ENCODE measurements at regions not wholly inside any gene's neighbourhood (a gene's known extent, or its start where the extent isn't known, plus 50 kb on each side); places are given as distances from the start of the nearest gene placed in this dataset.

GRCh38 chr2:120971866-120972265, 236.2 kb downstream of the GLI2 start:
- H3K36me3 Mint-ChIP-seq (ENCODE audit: insufficient read depth) = no peaks in the 10 kb centered on the region
- H3K4me3 Mint-ChIP-seq = no peak overlapping the region
- no peaks in the 10 kb centered on the region for H3K27me3 Mint-ChIP-seq
- DNase-seq (ENCODE audit: low spot score in 2 of 2) (no peak), ATAC-seq (replicated peaks; ENCODE audit: extremely low read depth, poor library complexity, severe bottlenecking) (no peak)
- no peaks in the 10 kb centered on the region for H3K4me1 Mint-ChIP-seq
- H3K9me3 Mint-ChIP-seq = no peaks in the 10 kb centered on the region
- H3K27ac Mint-ChIP-seq (ENCODE audit: low read depth) = no peak overlapping the region

- no peaks in the 10 kb centered on the region for H3K4me1 Mint-ChIP-seq
- DNase-seq (ENCODE audit: low spot score in 2 of 2) (no peak), ATAC-seq (replicated peaks; ENCODE audit: extremely low read depth, poor library complexity, severe bottlenecking) (no peak)
- no peaks in the 10 kb centered on the region for H3K36me3 Mint-ChIP-seq (ENCODE audit: insufficient read depth)
- H3K27ac Mint-ChIP-seq (ENCODE audit: low read depth) = no peak overlapping the region
- no peaks in the 10 kb centered on the region for H3K9me3 Mint-ChIP-seq
- no peaks in the 10 kb centered on the region for H3K27me3 Mint-ChIP-seq
- no peak overlapping the region for H3K4me3 Mint-ChIP-seq
Measured at GRCh38 chr2:120972286-120972685, 236.6 kb downstream of the GLI2 start.

- Mint-ChIP-seq H3K27ac (ENCODE audit: low read depth) (no peak overlapping the region), H3K4me1 (no peaks in the 10 kb centered on the region), H3K27me3 (no peaks in the 10 kb centered on the region), H3K9me3 (no peaks in the 10 kb centered on the region), H3K4me3 (no peak overlapping the region), H3K36me3 (ENCODE audit: insufficient read depth) (no peaks in the 10 kb centered on the region)
- ATAC-seq (replicated peaks; ENCODE audit: extremely low read depth, poor library complexity, severe bottlenecking) (no peak), DNase-seq (ENCODE audit: low spot score in 2 of 2) (no peak)
Measured at GRCh38 chr2:120973196-120973595, 237.5 kb downstream of the GLI2 start.

- H3K27ac Mint-ChIP-seq (ENCODE audit: low read depth) = no peak overlapping the region
- no peaks in the 10 kb centered on the region for H3K9me3 Mint-ChIP-seq
- DNase-seq (ENCODE audit: low spot score in 2 of 2) (no peak), ATAC-seq (replicated peaks; ENCODE audit: extremely low read depth, poor library complexity, severe bottlenecking) (no peak)
- H3K27me3 Mint-ChIP-seq = no peaks in the 10 kb centered on the region
- H3K4me1 Mint-ChIP-seq = no peaks in the 10 kb centered on the region
- no peaks in the 10 kb centered on the region for H3K36me3 Mint-ChIP-seq (ENCODE audit: insufficient read depth)
- no peak overlapping the region for H3K4me3 Mint-ChIP-seq
Measured at GRCh38 chr2:120974950-120975349, 239.3 kb downstream of the GLI2 start.

- DNase-seq (ENCODE audit: low spot score in 2 of 2) (no peak), ATAC-seq (replicated peaks; ENCODE audit: extremely low read depth, poor library complexity, severe bottlenecking) (no peak)
- H3K9me3 Mint-ChIP-seq = no peaks in the 10 kb centered on the region
- H3K4me3 Mint-ChIP-seq = no peak overlapping the region
- no peaks in the 10 kb centered on the region for H3K4me1 Mint-ChIP-seq
- no peaks in the 10 kb centered on the region for H3K27me3 Mint-ChIP-seq
- H3K27ac Mint-ChIP-seq (ENCODE audit: low read depth) = no peak overlapping the region
- H3K36me3 Mint-ChIP-seq (ENCODE audit: insufficient read depth) = no peaks in the 10 kb centered on the region
Measured at GRCh38 chr2:120976501-120977307, 241.0 kb downstream of the GLI2 start.

GRCh38 chr2:120977582-120978358, 242.1 kb downstream of the GLI2 start:
- no peaks in the 10 kb centered on the region for H3K4me1 Mint-ChIP-seq
- no peak overlapping the region for H3K4me3 Mint-ChIP-seq
- DNase-seq (ENCODE audit: low spot score in 2 of 2) (no peak), ATAC-seq (replicated peaks; ENCODE audit: extremely low read depth, poor library complexity, severe bottlenecking) (no peak)
- no peak overlapping the region for H3K27ac Mint-ChIP-seq (ENCODE audit: low read depth)
- H3K36me3 Mint-ChIP-seq (ENCODE audit: insufficient read depth) = no peaks in the 10 kb centered on the region
- H3K9me3 Mint-ChIP-seq = no peaks in the 10 kb centered on the region
- no peaks in the 10 kb centered on the region for H3K27me3 Mint-ChIP-seq

- H3K27me3 Mint-ChIP-seq = no peaks in the 10 kb centered on the region
- ATAC-seq (replicated peaks; ENCODE audit: extremely low read depth, poor library complexity, severe bottlenecking) (no peak), DNase-seq (ENCODE audit: low spot score in 2 of 2) (no peak)
- H3K4me3 Mint-ChIP-seq = no peak overlapping the region
- no peaks in the 10 kb centered on the region for H3K9me3 Mint-ChIP-seq
- H3K27ac Mint-ChIP-seq (ENCODE audit: low read depth) = no peak overlapping the region
- H3K36me3 Mint-ChIP-seq (ENCODE audit: insufficient read depth) = no peaks in the 10 kb centered on the region
- no peaks in the 10 kb centered on the region for H3K4me1 Mint-ChIP-seq
Measured at GRCh38 chr2:120978359-120979050, 242.8 kb downstream of the GLI2 start.

- no peak overlapping the region for H3K27ac Mint-ChIP-seq (ENCODE audit: low read depth)
- no peaks in the 10 kb centered on the region for H3K27me3 Mint-ChIP-seq
- DNase-seq (ENCODE audit: low spot score in 2 of 2) (no peak), ATAC-seq (replicated peaks; ENCODE audit: extremely low read depth, poor library complexity, severe bottlenecking) (no peak)
- no peaks in the 10 kb centered on the region for H3K4me1 Mint-ChIP-seq
- H3K9me3 Mint-ChIP-seq = no peaks in the 10 kb centered on the region
- H3K4me3 Mint-ChIP-seq = no peak overlapping the region
- no peaks in the 10 kb centered on the region for H3K36me3 Mint-ChIP-seq (ENCODE audit: insufficient read depth)
Measured at GRCh38 chr2:120979398-120979797, 243.7 kb downstream of the GLI2 start.

- peaks cover 3% of the 10 kb centered on the region for H3K27me3 Mint-ChIP-seq
- H3K27ac Mint-ChIP-seq (ENCODE audit: low read depth) = no peak overlapping the region
- H3K9me3 Mint-ChIP-seq = no peaks in the 10 kb centered on the region
- no peaks in the 10 kb centered on the region for H3K36me3 Mint-ChIP-seq (ENCODE audit: insufficient read depth)
- no peak for ATAC-seq (replicated peaks; ENCODE audit: extremely low read depth, poor library complexity, severe bottlenecking)
- H3K4me1 Mint-ChIP-seq = no peaks in the 10 kb centered on the region
- H3K4me3 Mint-ChIP-seq = no peak overlapping the region
- DNase-seq (ENCODE audit: low spot score in 2 of 2) = no peak
Measured at GRCh38 chr2:120979921-120980320, 244.3 kb downstream of the GLI2 start.

- H3K27me3 Mint-ChIP-seq = peaks cover 9% of the 10 kb centered on the region
- no peak overlapping the region for H3K27ac Mint-ChIP-seq (ENCODE audit: low read depth)
- no peak for DNase-seq (ENCODE audit: low spot score in 2 of 2)
- no peak for ATAC-seq (replicated peaks; ENCODE audit: extremely low read depth, poor library complexity, severe bottlenecking)
- no peaks in the 10 kb centered on the region for H3K36me3 Mint-ChIP-seq (ENCODE audit: insufficient read depth)
- H3K9me3 Mint-ChIP-seq = no peaks in the 10 kb centered on the region
- H3K4me1 Mint-ChIP-seq = no peaks in the 10 kb centered on the region
- H3K4me3 Mint-ChIP-seq = no peak overlapping the region
Measured at GRCh38 chr2:120981443-120981842, 245.8 kb downstream of the GLI2 start.

GRCh38 chr2:120982598-120982997, 246.9 kb downstream of the GLI2 start:
- H3K27me3 Mint-ChIP-seq = peaks cover 9% of the 10 kb centered on the region
- DNase-seq (ENCODE audit: low spot score in 2 of 2) = no peak

GRCh38 chr2:120983344-120983743, 247.7 kb downstream of the GLI2 start:
- DNase-seq (ENCODE audit: low spot score in 2 of 2) = no peak
- Mint-ChIP-seq H3K9me3 (no peaks in the 10 kb centered on the region), H3K27me3 (peaks cover 9% of the 10 kb centered on the region), H3K4me1 (no peaks in the 10 kb centered on the region), H3K4me3 (no peak overlapping the region), H3K36me3 (ENCODE audit: insufficient read depth) (no peaks in the 10 kb centered on the region), H3K27ac (ENCODE audit: low read depth) (no peak overlapping the region)
- no peak for ATAC-seq (replicated peaks; ENCODE audit: extremely low read depth, poor library complexity, severe bottlenecking)

More at GRCh38 chr2:120982598-120982997, 246.9 kb downstream of the GLI2 start:
- Mint-ChIP-seq H3K36me3 (ENCODE audit: insufficient read depth) (no peaks in the 10 kb centered on the region), H3K27ac (ENCODE audit: low read depth) (no peak overlapping the region), H3K4me3 (no peak overlapping the region), H3K9me3 (no peaks in the 10 kb centered on the region), H3K4me1 (no peaks in the 10 kb centered on the region)
- no peak for ATAC-seq (replicated peaks; ENCODE audit: extremely low read depth, poor library complexity, severe bottlenecking)

All from central memory CD8-positive, alpha-beta T cell (primary cell).